Liver (tissue), 8 donors: ENCODE measurements at regions not wholly inside any gene's neighbourhood (a gene's known extent, or its start where the extent isn't known, plus 50 kb on each side); places are given as distances from the start of the nearest gene placed in this dataset.
A peak's percentile ranks its signal among the peaks of the same experiment; 100 is the strongest.

Experiments used
- DNase-seq: peaks from one replicate; pipeline ENCODE4 v3.0.0-alpha.2; 2017; ENCODE audit warnings: low spot score
- H3K27ac ChIP-seq, 2 donors: one replicate each; pipeline ENCODE4 v1.7.0; 2013; ENCODE audit warnings: inconsistent platforms in 2 of 2, low read length in 2 of 2, control low read depth in 1 of 2, low read depth in 1 of 2, mild to moderate bottlenecking in 1 of 2
- H3K27me3 ChIP-seq, 4 donors: one replicate each; pipeline versions ENCODE4 v1.6.1 to v1.7.0; 2013; ENCODE audit warnings: low read length in 3 of 4, inconsistent platforms in 1 of 4, mild to moderate bottlenecking in 1 of 4, moderate library complexity in 1 of 4; ENCODE audit not compliant: control insufficient read depth in 4 of 4, insufficient read depth in 4 of 4
- H3K36me3 ChIP-seq, 4 donors: one replicate each; pipeline versions ENCODE4 v1.6.1 to v1.7.0; 2013; ENCODE audit warnings: low read length in 3 of 4, mild to moderate bottlenecking in 3 of 4, low read depth in 1 of 4, moderate library complexity in 1 of 4; ENCODE audit not compliant: control insufficient read depth in 4 of 4, insufficient read depth in 3 of 4
- H3K4me1 ChIP-seq, 4 donors: one replicate each; pipeline versions ENCODE4 v1.6.1 to v1.7.0; 2013; ENCODE audit warnings: low read length in 3 of 4, mild to moderate bottlenecking in 3 of 4, moderate library complexity in 1 of 4; ENCODE audit not compliant: control insufficient read depth in 4 of 4, insufficient read depth in 4 of 4
- H3K4me3 ChIP-seq, 3 donors: one replicate each; pipeline versions ENCODE4 v1.6.1 to v1.7.0; 2013; ENCODE audit warnings: low read length in 3 of 3, control low read depth in 1 of 3, low read depth in 1 of 3, mild to moderate bottlenecking in 1 of 3
- H3K9ac ChIP-seq, 2 donors: one replicate each; pipeline ENCODE4 v1.7.0; 2013; ENCODE audit warnings: low read length in 2 of 2, mild to moderate bottlenecking in 2 of 2, moderate library complexity in 2 of 2, control low read depth in 1 of 2, low read depth in 1 of 2
- H3K9me3 ChIP-seq, 4 donors: one replicate each; pipeline versions ENCODE4 v1.6.1 to v1.7.0; 2013; ENCODE audit warnings: low read length in 3 of 4; ENCODE audit not compliant: control insufficient read depth in 4 of 4
- ATF3 ChIP-seq: IDR thresholded peaks from 2 replicates; pipeline ENCODE4 v1.6.1; 2016; ENCODE audit warnings: antibody characterized with exemption
- CTCF ChIP-seq: fragments of 150-350 bp; IDR thresholded peaks from 2 replicates; pipeline ENCODE4 v1.5.1; 2017; ENCODE audit warnings: improper control_type of control experiment, low read depth, low read length; ENCODE audit not compliant: missing input control
- EGR1 ChIP-seq, 2 donors: IDR thresholded peaks; 2 replicates each; pipeline ENCODE4 v1.6.1; 2016 to 2018; ENCODE audit warnings: antibody characterized with exemption in 2 of 2, low read depth in 2 of 2
- FOXA1 ChIP-seq: IDR thresholded peaks from 2 replicates; pipeline ENCODE4 v1.6.1; 2016; ENCODE audit warnings: antibody characterized with exemption
- FOXA2 ChIP-seq: IDR thresholded peaks from 2 replicates; pipeline ENCODE4 v1.6.1; 2016; ENCODE audit warnings: antibody characterized with exemption
- GABPA ChIP-seq, 2 donors: IDR thresholded peaks in 1 of 2; conservative IDR thresholded peaks in 1 of 2; 2 replicates each; pipeline ENCODE4 v1.6.1; 2016; ENCODE audit warnings: antibody characterized with exemption in 2 of 2, mild to moderate bottlenecking in 1 of 2, moderate library complexity in 1 of 2
- HNF4A ChIP-seq, 2 donors: conservative IDR thresholded peaks; 2 replicates each; pipeline ENCODE4 v1.6.1; 2016; ENCODE audit warnings: antibody characterized with exemption in 2 of 2, mild to moderate bottlenecking in 2 of 2
- HNF4G ChIP-seq: IDR thresholded peaks from 2 replicates; pipeline ENCODE4 v1.6.1; 2016; ENCODE audit warnings: antibody characterized with exemption
- JUND ChIP-seq, 2 donors: IDR thresholded peaks; 2 replicates each; pipeline ENCODE4 v1.6.1; 2016; ENCODE audit warnings: antibody characterized with exemption in 2 of 2
- MAX ChIP-seq: IDR thresholded peaks from 2 replicates; pipeline ENCODE4 v1.6.1; 2016; ENCODE audit warnings: antibody characterized with exemption
- NR2F2 ChIP-seq: IDR thresholded peaks from 2 replicates; pipeline ENCODE4 v1.6.1; 2016; ENCODE audit warnings: antibody characterized with exemption
- RAD21 ChIP-seq, 2 donors: IDR thresholded peaks; 2 replicates each; pipeline ENCODE4 v1.6.1; 2016; ENCODE audit warnings: antibody characterized with exemption in 2 of 2, mild to moderate bottlenecking in 2 of 2
- REST ChIP-seq: IDR thresholded peaks from 2 replicates; pipeline ENCODE4 v1.6.1; 2016; ENCODE audit warnings: antibody characterized with exemption, mild to moderate bottlenecking
- RXRA ChIP-seq, 2 donors: IDR thresholded peaks; 2 replicates each; pipeline ENCODE4 v1.6.1; 2017 to 2018; ENCODE audit warnings: antibody characterized with exemption in 2 of 2, mild to moderate bottlenecking in 1 of 2
- SP1 ChIP-seq: IDR thresholded peaks from 2 replicates; pipeline ENCODE4 v1.6.1; 2018; ENCODE audit warnings: antibody characterized with exemption, mild to moderate bottlenecking
- TAF1 ChIP-seq: conservative IDR thresholded peaks from 2 replicates; pipeline ENCODE4 v1.6.1; 2016; ENCODE audit warnings: antibody characterized with exemption, mild to moderate bottlenecking
- YY1 ChIP-seq: IDR thresholded peaks from 2 replicates; pipeline ENCODE4 v1.6.1; 2016; ENCODE audit warnings: antibody characterized with exemption, mild to moderate bottlenecking
- ZBTB33 ChIP-seq: IDR thresholded peaks from 2 replicates; pipeline ENCODE4 v1.6.1; 2016; ENCODE audit warnings: antibody characterized with exemption
- WGBS: extraction: QIAGEN DNeasy Blood & Tissue Kit; methylation state at CpG from one replicate; pipeline ENCODE4 v1.1.7; 2013; 5-methylcytosine and 5-hydroxymethylcytosine counted together
- donor health status: healthy.
- donor health status: healthy.
- donor health status: healthy.
- donor health status: healthy.
- donor health status: healthy.

GRCh38 chr11:128021349-128022006 is 565.9 kb downstream of the ETS1 start:
- no peak overlapping the region for H3K4me3 ChIP-seq
- no peaks in the 10 kb centered on the region for H3K27me3 ChIP-seq
- 27% methylated on average over 5 of the region's 5 CpGs for WGBS
- H3K9me3 ChIP-seq, result no peaks in the 10 kb centered on the region
- peak overlapping the region; percentile 67 to 83 for H3K27ac ChIP-seq
- no peak for TF ChIP-seq TAF1
- TF ChIP-seq YY1, result peak; percentile 75
- TF ChIP-seq SP1, result peak; percentile 77
- TF ChIP-seq JUND (IDR thresholded peaks at IDR 0.05), result peak; percentile 71 to 88
- TF ChIP-seq FOXA1, result peak; percentile 96
- TF ChIP-seq CTCF, result peak; percentile 9
- peak; percentile 75 for TF ChIP-seq REST
- peak; percentile 58 for TF ChIP-seq ZBTB33
- TF ChIP-seq RAD21 (IDR thresholded peaks at IDR 0.05), result peak; percentile 38 to 48
- peak; percentile 62 for TF ChIP-seq HNF4G
- no peak for TF ChIP-seq ATF3
- TF ChIP-seq FOXA2, result peak; percentile 91
- TF ChIP-seq NR2F2, result peak; percentile 47
- peak in 1 of 2 donors; percentile 49 for TF ChIP-seq EGR1 (IDR thresholded peaks at IDR 0.05; ENCODE audit: low read depth in 2 of 2)
- peak; percentile 89 to 93 for TF ChIP-seq HNF4A (conservative IDR thresholded peaks at IDR 0.05)
- no peak for TF ChIP-seq GABPA (IDR thresholded peaks at IDR 0.05 in 1 of 2, conservative IDR thresholded peaks at IDR 0.05 in 1 of 2)
- peak; percentile 68 for TF ChIP-seq MAX
- TF ChIP-seq RXRA (IDR thresholded peaks at IDR 0.05), result peak; percentile 96 to 98
- peak overlapping the region in 1 of 2 donors; percentile 28 for H3K9ac ChIP-seq
- no peaks in the 10 kb centered on the region for H3K36me3 ChIP-seq
- H3K4me1 ChIP-seq, result peaks cover 5 to 23% (median 19%) of the 10 kb centered on the region in 4 donors
- no peak for DNase-seq
